HL-60 (cell line): ENCODE measurements at regions not wholly inside any gene's neighbourhood (a gene's known extent, or its start where the extent isn't known, plus 50 kb on each side); places are given as distances from the start of the nearest gene placed in this dataset.

Experiments used
- CTCF ChIP-seq: IDR thresholded peaks from one replicate; pipeline ENCODE4 v1.5.1; 2011; ENCODE audit warnings: low read length, control low read depth, inconsistent platforms; ENCODE audit not compliant: insufficient read depth
- GABPA ChIP-seq: IDR thresholded peaks from 2 replicates; pipeline ENCODE4 v1.6.1; 2012; ENCODE audit warnings: low read depth
- POLR2AphosphoS5 ChIP-seq: IDR thresholded peaks from 2 replicates; pipeline ENCODE4 v1.6.1; 2012; ENCODE audit warnings: low read depth
- REST ChIP-seq: IDR thresholded peaks from 2 replicates; pipeline ENCODE4 v1.6.1; 2012; ENCODE audit warnings: low read depth; ENCODE audit not compliant: insufficient replicate concordance
- SPI1 ChIP-seq: IDR thresholded peaks from 2 replicates; pipeline ENCODE4 v1.6.1; 2012; ENCODE audit warnings: low read depth, mild to moderate bottlenecking, borderline replicate concordance

GRCh38 chr5:166172597-166172996, 2118.8 kb upstream of the WWC1 start:
- TF ChIP-seq POLR2AphosphoS5, result no peak
- no peak for TF ChIP-seq CTCF
- no peak for TF ChIP-seq GABPA
- TF ChIP-seq REST, result no peak
- TF ChIP-seq SPI1, result no peak
